ENCODE measurements at regions not wholly inside any gene's neighbourhood (a gene's known extent, or its start where the extent isn't known, plus 50 kb on each side); places are given as distances from the start of the nearest gene placed in this dataset.

- Histone ChIP-seq H2BK15ac (ENCODE audit: low read depth, low read length) (no peak overlapping the region), H3K9ac (ENCODE audit: extremely low read depth, insufficient read length, low read length) (no peak overlapping the region), H3K27ac (ENCODE audit: insufficient read length, low read depth, low read length) (no peak overlapping the region), H3K18ac (ENCODE audit: insufficient read length, low read depth, low read length) (no peak overlapping the region), H3K56ac (ENCODE audit: insufficient read length, low read depth, low read length) (no peak overlapping the region), H3K4ac (ENCODE audit: low read depth, low read length) (no peak overlapping the region), H3K79me1 (ENCODE audit: insufficient read depth, low read depth, low read length, poor library complexity, severe bottlenecking) (no peaks in the 10 kb centered on the region), H4K8ac (replicated peaks; ENCODE audit: insufficient read length, low read depth, low read length) (no peak overlapping the region), H3K4me2 (ENCODE audit: insufficient read depth, insufficient read length, low read length) (no peak overlapping the region), H2AFZ (ENCODE audit: low read length) (no peak overlapping the region), H2AK5ac (ENCODE audit: insufficient read length, low read length) (no peak overlapping the region), H2BK12ac (ENCODE audit: insufficient read length, low read depth, low read length) (no peak overlapping the region), H3K27me3 (ENCODE audit: insufficient read depth, low read length) (no peaks in the 10 kb centered on the region), H3K9me3 (ENCODE audit: control insufficient read depth, low read depth, low read length) (no peaks in the 10 kb centered on the region), H2BK5ac (ENCODE audit: insufficient read length, low read length) (no peak overlapping the region), H3T11ph (ENCODE audit: low read length) (no peak overlapping the region), H2BK120ac (ENCODE audit: low read depth, low read length, poor library complexity, severe bottlenecking) (no peak overlapping the region), H2BK20ac (ENCODE audit: low read depth, low read length, poor library complexity, severe bottlenecking) (no peak overlapping the region), H3K79me2 (ENCODE audit: insufficient read depth, low read length) (no peaks in the 10 kb centered on the region), H4K5ac (ENCODE audit: insufficient read length, low read depth, low read length) (no peak overlapping the region), H3K23me2 (ENCODE audit: insufficient read length, low read depth, low read length, poor library complexity, severe bottlenecking) (no peaks in the 10 kb centered on the region), H4K91ac (ENCODE audit: insufficient read length, low read depth, low read length) (no peak overlapping the region), H4K20me1 (ENCODE audit: control insufficient read depth, insufficient read depth, insufficient read length) (no peaks in the 10 kb centered on the region), H3K4me1 (ENCODE audit: insufficient read depth, low read length) (no peaks in the 10 kb centered on the region; the same call in 1 of the 2 replicates), H3K23ac (ENCODE audit: insufficient read length, low read depth, low read length) (no peak overlapping the region), H3K14ac (ENCODE audit: insufficient read depth, low read length) (no peak overlapping the region)
- Mint-ChIP-seq H3K4me1 (peaks cover 2 to 3% of the 10 kb centered on the region in 2 experiments; a peak in 3 of 4 replicates), H3K4me3 (no peak overlapping the region), H3K9me3 (peaks cover 0 to 6% of the 10 kb centered on the region in 2 experiments; a peak in 2 of 5 replicates), H3K36me3 (ENCODE audit: insufficient read depth in 1 of 3, low read depth in 3 of 3) (no peaks in the 10 kb centered on the region), H3K27me3 (ENCODE audit: low read depth) (peaks cover 32% of the 10 kb centered on the region), H3K27ac (no peak overlapping the region)
- DNase-seq = no peak
- no peak for TF ChIP-seq CTCF (conservative IDR thresholded peaks at IDR 0.05)
- no CpG with 5 or more reads among the region's 5 CpGs for WGBS (ENCODE audit: extremely low coverage, insufficient read length, low lambda C conversion rate)
Measured at GRCh38 chr11:45459491-45459890, 173.3 kb upstream of the SYT13 start.

Data from H9 (cell line).